ENCODE measurements at regions not wholly inside any gene's neighbourhood (a gene's known extent, or its start where the extent isn't known, plus 50 kb on each side); places are given as distances from the start of the nearest gene placed in this dataset.

GRCh38 chr3:5274091-5274490 is 86.6 kb downstream of the EDEM1 start:
- TF ChIP-seq EZH2phosphoT487 (IDR thresholded peaks at IDR 0.05; ENCODE audit: borderline replicate concordance, low read depth, low read length) (no peak), CTCF (conservative IDR thresholded peaks at IDR 0.05; ENCODE audit: low read length) (no peak)

All from OCI-LY7 (cell line).